ENCODE measurements at regions not wholly inside any gene's neighbourhood (a gene's known extent, or its start where the extent isn't known, plus 50 kb on each side); places are given as distances from the start of the nearest gene placed in this dataset.

GRCh38 chr4:107559653-107560052 is 160.4 kb downstream of the PAPSS1 start:
- no peaks in the 10 kb centered on the region for H3K9me3 ChIP-seq (ENCODE audit: control insufficient read depth in 1 of 2, insufficient read depth in 1 of 2, low read depth in 1 of 2, low read length in 2 of 2)
- CTCF ChIA-PET: no interaction called here
- H3K27me3 ChIP-seq (ENCODE audit: insufficient read depth, low read length): no peaks in the 10 kb centered on the region
- POLR2A ChIA-PET: no interaction called here
- no peak for DNase-seq (ENCODE audit: low read depth, low spot score)
- no peaks in the 10 kb centered on the region for H3K4me1 ChIP-seq (ENCODE audit: control insufficient read depth in 1 of 2, insufficient read depth in 2 of 2, low read length in 2 of 2)
- no peak overlapping the region for H2AFZ ChIP-seq (ENCODE audit: low read depth, low read length, poor library complexity, severe bottlenecking)
- no peak overlapping the region for H3K9ac ChIP-seq (ENCODE audit: low read length)
- intact Hi-C loops (cut with micrococcal nuclease): no loop called here
- H3K27ac ChIP-seq (ENCODE audit: low read depth, low read length): no peak overlapping the region
- no peaks in the 10 kb centered on the region for H3K36me3 ChIP-seq (ENCODE audit: control insufficient read depth in 1 of 2, insufficient read depth in 2 of 2, low read length in 2 of 2)
- no peak overlapping the region for H3K4me2 ChIP-seq (ENCODE audit: low read length)
- no peaks in the 10 kb centered on the region for H3K79me2 ChIP-seq (ENCODE audit: insufficient read depth, low read length)
- H4K20me1 ChIP-seq (ENCODE audit: insufficient read depth): no peaks in the 10 kb centered on the region
- no peak for ATAC-seq
- TF ChIP-seq RAD21 (IDR thresholded peaks at IDR 0.05; ENCODE audit: low read depth) (no peak), ATF3 (IDR thresholded peaks at IDR 0.05) (no peak), FOSL1 (IDR thresholded peaks at IDR 0.05; ENCODE audit: low read depth) (no peak), SRF (IDR thresholded peaks at IDR 0.05; ENCODE audit: low read depth) (no peak), MAX (IDR thresholded peaks at IDR 0.05) (no peak), EGR1 (IDR thresholded peaks at IDR 0.05; ENCODE audit: low read depth) (no peak), SP1 (IDR thresholded peaks at IDR 0.05; ENCODE audit: low read depth) (no peak)
- RAD21 ChIA-PET (ENCODE audit: low non-redundant PET in 1 of 2, low total read pairs in 2 of 2, uncharacterized antibody in 2 of 2, unreplicated experiment in 2 of 2): no interaction called here
- no peak overlapping the region for H3K4me3 ChIP-seq (replicated peaks in 1 of 2; ENCODE audit: low read depth in 1 of 2, low read length in 2 of 2)
- BruUV-seq (replicated peaks): no TSS peak
- H3K9me2 ChIP-seq (ENCODE audit: insufficient read depth): no peaks in the 10 kb centered on the region

GRCh38 chr4:107552306-107552705 is 167.7 kb downstream of the PAPSS1 start:
- no peaks in the 10 kb centered on the region for H3K9me3 ChIP-seq (ENCODE audit: control insufficient read depth in 1 of 2, insufficient read depth in 1 of 2, low read depth in 1 of 2, low read length in 2 of 2)
- no peak overlapping the region for H3K27ac ChIP-seq (ENCODE audit: low read depth, low read length)
- no peaks in the 10 kb centered on the region for H3K27me3 ChIP-seq (ENCODE audit: insufficient read depth, low read length)
- ATAC-seq (no peak), DNase-seq (ENCODE audit: low read depth, low spot score) (no peak)
- H3K4me1 ChIP-seq (ENCODE audit: control insufficient read depth in 1 of 2, insufficient read depth in 2 of 2, low read length in 2 of 2): no peaks in the 10 kb centered on the region
- H3K4me3 ChIP-seq (replicated peaks in 1 of 2; ENCODE audit: low read depth in 1 of 2, low read length in 2 of 2): no peak overlapping the region
- BruUV-seq (replicated peaks): no TSS peak
- RAD21 ChIA-PET (ENCODE audit: low non-redundant PET in 1 of 2, low total read pairs in 2 of 2, uncharacterized antibody in 2 of 2, unreplicated experiment in 2 of 2): no interaction called here
- no peaks in the 10 kb centered on the region for H4K20me1 ChIP-seq (ENCODE audit: insufficient read depth)
- H3K9me2 ChIP-seq (ENCODE audit: insufficient read depth): no peaks in the 10 kb centered on the region
- intact Hi-C loops (cut with micrococcal nuclease): no loop called here
- H3K36me3 ChIP-seq (ENCODE audit: control insufficient read depth in 1 of 2, insufficient read depth in 2 of 2, low read length in 2 of 2): no peaks in the 10 kb centered on the region
- CTCF ChIA-PET: no interaction called here
- POLR2A ChIA-PET: no interaction called here
- H3K79me2 ChIP-seq (ENCODE audit: insufficient read depth, low read length): no peaks in the 10 kb centered on the region
- H3K9ac ChIP-seq (ENCODE audit: low read length): no peak overlapping the region
- H3K4me2 ChIP-seq (ENCODE audit: low read length): no peak overlapping the region
- no peak overlapping the region for H2AFZ ChIP-seq (ENCODE audit: low read depth, low read length, poor library complexity, severe bottlenecking)
- TF ChIP-seq ATF3 (IDR thresholded peaks at IDR 0.05) (no peak), MAX (IDR thresholded peaks at IDR 0.05) (no peak), FOSL1 (IDR thresholded peaks at IDR 0.05; ENCODE audit: low read depth) (no peak), SRF (IDR thresholded peaks at IDR 0.05; ENCODE audit: low read depth) (no peak), ZFX (IDR thresholded peaks at IDR 0.05) (no peak)
